HepG2 (cell line): ENCODE measurements at regions not wholly inside any gene's neighbourhood (a gene's known extent, or its start where the extent isn't known, plus 50 kb on each side); places are given as distances from the start of the nearest gene placed in this dataset.

Experiments
- ASH2L ChIP-seq: fragments of 300-600, 200-600 bp; sonication (generic); IDR thresholded peaks from 2 replicates; pipeline ENCODE4 v1.7.0; 2017; ENCODE audit warnings: low read depth, mild to moderate bottlenecking, moderate library complexity, mixed read lengths, low read length; ENCODE audit not compliant: insufficient read length
- BATF2 ChIP-seq: sonication (generic); formaldehyde crosslinking; IDR thresholded peaks from 2 replicates; pipeline ENCODE4 v1.8.0; 2022; ENCODE audit warnings: mild to moderate bottlenecking, missing genetic modification reagents, moderate library complexity
- ELF1 ChIP-seq: sonication (generic); formaldehyde crosslinking; IDR thresholded peaks from 2 replicates; pipeline ENCODE4 v1.4.0; 2020; ENCODE audit warnings: missing genetic modification reagents
- FOXC1 ChIP-seq: sonication (generic); formaldehyde crosslinking; IDR thresholded peaks from 2 replicates; pipeline ENCODE4 v1.8.0; 2022; ENCODE audit warnings: mild to moderate bottlenecking, missing genetic modification reagents, borderline replicate concordance
- KDM5A ChIP-seq: fragments of 200-600 bp; sonication (generic); IDR thresholded peaks from 2 replicates; pipeline ENCODE4 v1.7.0; 2018; ENCODE audit warnings: antibody characterized with exemption, mild to moderate bottlenecking, low read length, borderline replicate concordance
- PHF21A ChIP-seq: sonication (generic); formaldehyde crosslinking; IDR thresholded peaks from 2 replicates; pipeline ENCODE4 v1.5.0; 2020; ENCODE audit warnings: mild to moderate bottlenecking, missing genetic modification reagents
- RELA ChIP-seq: sonication (generic); formaldehyde crosslinking; IDR thresholded peaks from 2 replicates; pipeline ENCODE4 v1.4.0; 2020; ENCODE audit warnings: missing genetic modification reagents
- RFX1 ChIP-seq: fragments of 450-650 bp; IDR thresholded peaks from 2 replicates; pipeline ENCODE4 v1.6.1; 2017
- TEAD2 ChIP-seq: sonication (generic); formaldehyde crosslinking; IDR thresholded peaks from 2 replicates; pipeline ENCODE4 v1.9.0; 2021; ENCODE audit warnings: missing genetic modification reagents
- XRCC5 ChIP-seq: fragments of 200-400 bp; formaldehyde crosslinking; optimal IDR thresholded peaks from 2 replicates; pipeline ENCODE3; 2017; ENCODE audit warnings: mild to moderate bottlenecking, low read length
- YY1 ChIP-seq: IDR thresholded peaks from 2 replicates; pipeline ENCODE4 v1.6.1; 2011; ENCODE audit warnings: low read length, low read depth, moderate library complexity, mild to moderate bottlenecking; ENCODE audit not compliant: insufficient read depth, insufficient replicate concordance
- ZBTB14 ChIP-seq: sonication (generic); formaldehyde crosslinking; IDR thresholded peaks from 2 replicates; pipeline ENCODE4 v1.4.0; 2020; ENCODE audit warnings: missing genetic modification reagents
- ZNF142 ChIP-seq: sonication (generic); formaldehyde crosslinking; IDR thresholded peaks from 2 replicates; pipeline ENCODE4 v1.4.0; 2020; ENCODE audit warnings: missing genetic modification reagents
- ZNF503 ChIP-seq: sonication (generic); formaldehyde crosslinking; IDR thresholded peaks from 2 replicates; pipeline ENCODE4 v1.4.0; 2020; ENCODE audit warnings: missing genetic modification reagents
- ZNF563 ChIP-seq: sonication (generic); formaldehyde crosslinking; IDR thresholded peaks from 2 replicates; pipeline ENCODE4 v1.8.0; 2022; ENCODE audit warnings: mild to moderate bottlenecking, moderate library complexity, missing genetic modification reagents
- ZNF569 ChIP-seq: sonication (generic); formaldehyde crosslinking; IDR thresholded peaks from 2 replicates; pipeline ENCODE4 v1.5.0; 2020; ENCODE audit warnings: mild to moderate bottlenecking, missing genetic modification reagents, moderate library complexity, borderline replicate concordance
- ZNF7 ChIP-seq: IDR thresholded peaks from 2 replicates; pipeline ENCODE4 v1.6.1; 2016; ENCODE audit warnings: missing biosample characterization, missing genetic modification reagents
- ZNF737 ChIP-seq: sonication (generic); formaldehyde crosslinking; IDR thresholded peaks from 2 replicates; pipeline ENCODE4 v1.5.0; 2020; ENCODE audit warnings: missing genetic modification reagents, mild to moderate bottlenecking, borderline replicate concordance
- ZNF749 ChIP-seq: sonication (generic); formaldehyde crosslinking; IDR thresholded peaks from 2 replicates; pipeline ENCODE4 v1.8.0; 2022; ENCODE audit warnings: mild to moderate bottlenecking, missing genetic modification reagents, moderate library complexity, borderline replicate concordance
- ZZZ3 ChIP-seq: sonication (generic); formaldehyde crosslinking; IDR thresholded peaks from 2 replicates; pipeline ENCODE4 v1.4.0; 2020; ENCODE audit warnings: missing genetic modification reagents, mild to moderate bottlenecking, borderline replicate concordance

- TF ChIP-seq ZNF737 (CRISPR knock-in tag) (no peak), ASH2L (peak; percentile 54), ZNF503 (CRISPR knock-in tag) (peak; percentile 97), PHF21A (CRISPR knock-in tag) (peak; percentile 94), YY1 (peak; percentile 85), ZNF569 (peak; percentile 12; the same call in 1 of the 2 replicates), RELA (CRISPR knock-in tag) (no peak; the same call in 1 of the 2 replicates), ZNF7 (no peak), TEAD2 (CRISPR knock-in tag) (no peak), RFX1 (no peak), ZNF749 (CRISPR knock-in tag) (no peak; the same call in 1 of the 2 replicates), ZNF142 (CRISPR knock-in tag) (peak; percentile 39), BATF2 (CRISPR knock-in tag) (no peak), XRCC5 (peak; percentile 31), ZBTB14 (CRISPR knock-in tag) (no peak), ZNF563 (CRISPR knock-in tag) (peak; percentile 57; the same call in 1 of the 2 replicates), ELF1 (CRISPR knock-in tag) (peak; percentile 75), FOXC1 (peak; percentile 41; the same call in 1 of the 2 replicates), KDM5A (peak; percentile 6; the same call in 1 of the 2 replicates), ZZZ3 (CRISPR knock-in tag) (no peak)
These were observed 398.2 kb downstream of the SOX9 start (continued) for GRCh38 chr17:72518753-72519597.
